Esophagus muscularis mucosa (tissue), 4 donors: ENCODE measurements at regions not wholly inside any gene's neighbourhood (a gene's known extent, or its start where the extent isn't known, plus 50 kb on each side); places are given as distances from the start of the nearest gene placed in this dataset.

Experiments used
- CTCF ChIP-seq, 3 experiments: fragments of 200-600 bp in 2 of 3; fragments of 450-650 bp in 1 of 3; sonication (generic) in 2 of 3; IDR thresholded peaks; one replicate each; pipeline ENCODE4 v1.5.1; 2017 to 2019; ENCODE audit warnings: antibody characterized with exemption in 3 of 3, mild to moderate bottlenecking in 2 of 3, moderate library complexity in 1 of 3
- EP300 ChIP-seq: sonication (generic); formaldehyde crosslinking; IDR thresholded peaks from one replicate; pipeline ENCODE4 v1.6.1; 2017; ENCODE audit warnings: antibody characterized with exemption
- POLR2A ChIP-seq: fragments of 450-650 bp; IDR thresholded peaks from one replicate; pipeline ENCODE4 v1.6.1; 2017; ENCODE audit warnings: antibody characterized with exemption, moderate library complexity, mild to moderate bottlenecking, low read depth
- POLR2AphosphoS5 ChIP-seq, 2 donors: sonication (generic); formaldehyde crosslinking; IDR thresholded peaks; one replicate each; pipeline ENCODE4 v1.6.1; 2017; ENCODE audit warnings: antibody characterized with exemption in 2 of 2

- TF ChIP-seq CTCF (IDR thresholded peaks at IDR 0.05), result no peak
- TF ChIP-seq EP300, result no peak
- no peak for TF ChIP-seq POLR2AphosphoS5 (IDR thresholded peaks at IDR 0.05)
- TF ChIP-seq POLR2A, result no peak
Measured at GRCh38 chr5:73994963-73995362, 369.0 kb downstream of the ARHGEF28 start.
